Neural progenitor cell (in vitro differentiated cells): ENCODE measurements at regions not wholly inside any gene's neighbourhood (a gene's known extent, or its start where the extent isn't known, plus 50 kb on each side); places are given as distances from the start of the nearest gene placed in this dataset.

ENCODE experiments used
- DNase-seq: peaks from one replicate; pipeline ENCODE4 v3.0.0-alpha.2; 2016; ENCODE audit warnings: low spot score
- H2AFZ ChIP-seq: fragments of 200-600 bp; sonication (generic); replicated peaks from 2 replicates; pipeline ENCODE4 v1.6.1; 2016; ENCODE audit warnings: antibody characterized with exemption
- H3F3A ChIP-seq: fragments of 200-600 bp; sonication (generic); 2 replicates; pipeline ENCODE4 v1.6.1; 2016; ENCODE audit warnings: antibody characterized with exemption, low read depth
- H3K27ac ChIP-seq: fragments of 200-600 bp; sonication (generic); 2 replicates; pipeline ENCODE4 v1.5.1; 2016; ENCODE audit warnings: mild to moderate bottlenecking
- H3K27me3 ChIP-seq: fragments of 200-600 bp; sonication (generic); 2 replicates; pipeline ENCODE4 v1.6.1; 2016; ENCODE audit warnings: mild to moderate bottlenecking, moderate library complexity
- H3K36me3 ChIP-seq: fragments of 200-600 bp; sonication (generic); 2 replicates; pipeline ENCODE4 v1.5.1; 2016
- H3K4me1 ChIP-seq: fragments of 200-600 bp; sonication (generic); 2 replicates; pipeline ENCODE4 v1.6.1; 2016; ENCODE audit warnings: mixed run types
- H3K4me2 ChIP-seq: fragments of 200-600 bp; sonication (generic); 2 replicates; pipeline ENCODE4 v1.6.1; 2016
- H3K4me3 ChIP-seq: fragments of 200-600 bp; sonication (generic); 2 replicates; pipeline ENCODE4 v1.5.1; 2016
- H3K79me2 ChIP-seq: fragments of 200-600 bp; sonication (generic); 2 replicates; pipeline ENCODE4 v1.6.1; 2016; ENCODE audit warnings: low read depth
- H3K9ac ChIP-seq: fragments of 200-600 bp; sonication (generic); 2 replicates; pipeline ENCODE4 v1.6.1; 2016
- H3K9me3 ChIP-seq: fragments of 200-600 bp; sonication (generic); 2 replicates; pipeline ENCODE4 v1.5.1; 2016; ENCODE audit warnings: low read depth
- H4K20me1 ChIP-seq: fragments of 200-600 bp; sonication (generic); 2 replicates; pipeline ENCODE4 v1.6.1; 2016; ENCODE audit warnings: low read depth
- H3K27ac Mint-ChIP-seq: 3 replicates; pipeline ENCODE4 v1.8.0; 2021; ENCODE audit warnings: mixed read lengths
- H3K27me3 Mint-ChIP-seq: 2 replicates; pipeline ENCODE4 v1.8.0; 2022; ENCODE audit warnings: low read depth, mild to moderate bottlenecking, inconsistent platforms, moderate library complexity, mixed read lengths; ENCODE audit not compliant: insufficient read depth
- H3K36me3 Mint-ChIP-seq: 3 replicates; pipeline ENCODE4 v1.8.0; 2021; ENCODE audit warnings: mixed read lengths
- H3K4me1 Mint-ChIP-seq: 3 replicates; pipeline ENCODE4 v1.8.0; 2021; ENCODE audit warnings: mixed read lengths
- H3K4me3 Mint-ChIP-seq: 3 replicates; pipeline ENCODE4 v1.8.0; 2021; ENCODE audit warnings: mild to moderate bottlenecking, moderate library complexity, mixed read lengths
- H3K9me3 Mint-ChIP-seq: 3 replicates; pipeline ENCODE4 v1.8.0; 2020; ENCODE audit warnings: mixed read lengths
- CTCF ChIP-seq: fragments of 200-600 bp; sonication (generic); IDR thresholded peaks from 2 replicates; pipeline ENCODE4 v1.5.1; 2017; ENCODE audit warnings: antibody characterized with exemption, mild to moderate bottlenecking
- EZH2 ChIP-seq: fragments of 200-600 bp; sonication (generic); IDR thresholded peaks from 2 replicates; pipeline ENCODE4 v1.6.1; 2017; ENCODE audit warnings: antibody characterized with exemption, mild to moderate bottlenecking, moderate library complexity
- EZH2phosphoT487 ChIP-seq: fragments of 200-600 bp; sonication (generic); IDR thresholded peaks from 2 replicates; pipeline ENCODE4 v1.6.1; 2017; ENCODE audit warnings: antibody characterized with exemption

- H3K9me3 Mint-ChIP-seq, result no peaks in the 10 kb centered on the region
- no peaks in the 10 kb centered on the region for H3F3A ChIP-seq
- no peak overlapping the region for H3K27ac ChIP-seq
- no peak overlapping the region for H3K4me3 ChIP-seq
- TF ChIP-seq EZH2phosphoT487, result no peak
- no peak for TF ChIP-seq CTCF
- no peak for TF ChIP-seq EZH2
- H3K4me2 ChIP-seq, result no peak overlapping the region
- no peaks in the 10 kb centered on the region for H3K36me3 Mint-ChIP-seq
- no peak overlapping the region for H3K27ac Mint-ChIP-seq
- H3K27me3 Mint-ChIP-seq, result no peaks in the 10 kb centered on the region
- H4K20me1 ChIP-seq, result no peaks in the 10 kb centered on the region
- H3K9ac ChIP-seq, result no peak overlapping the region
- H3K4me1 ChIP-seq, result peaks cover 19% of the 10 kb centered on the region
- no peaks in the 10 kb centered on the region for H3K9me3 ChIP-seq
- no peaks in the 10 kb centered on the region for H3K79me2 ChIP-seq
- no peak overlapping the region for H2AFZ ChIP-seq
- no peak for DNase-seq
- H3K27me3 ChIP-seq, result no peaks in the 10 kb centered on the region
- peaks cover 19% of the 10 kb centered on the region for H3K4me1 Mint-ChIP-seq
- H3K36me3 ChIP-seq, result no peaks in the 10 kb centered on the region
- H3K4me3 Mint-ChIP-seq, result no peak overlapping the region
Measured at GRCh38 chr3:152620395-152620794, 214.5 kb upstream of the P2RY1 start.

- Mint-ChIP-seq H3K36me3 (no peaks in the 10 kb centered on the region), H3K9me3 (no peaks in the 10 kb centered on the region), H3K4me1 (peaks cover 19% of the 10 kb centered on the region), H3K27me3 (no peaks in the 10 kb centered on the region), H3K4me3 (no peak overlapping the region), H3K27ac (no peak overlapping the region)
- no peak for TF ChIP-seq EZH2
- no peak for TF ChIP-seq CTCF
- TF ChIP-seq EZH2phosphoT487, result no peak
- Histone ChIP-seq H3K4me2 (no peak overlapping the region), H3K4me1 (peaks cover 19% of the 10 kb centered on the region), H3K9me3 (no peaks in the 10 kb centered on the region), H3F3A (no peaks in the 10 kb centered on the region), H3K4me3 (no peak overlapping the region), H3K79me2 (no peaks in the 10 kb centered on the region), H3K27me3 (no peaks in the 10 kb centered on the region), H4K20me1 (no peaks in the 10 kb centered on the region), H3K27ac (no peak overlapping the region), H2AFZ (peak overlapping the region; percentile 47), H3K36me3 (no peaks in the 10 kb centered on the region), H3K9ac (no peak overlapping the region)
- DNase-seq, result no peak
Measured at GRCh38 chr3:152621006-152621868, 213.7 kb upstream of the P2RY1 start.

- no peaks in the 10 kb centered on the region for H3K79me2 ChIP-seq
- no peak overlapping the region for H3K9ac ChIP-seq
- Mint-ChIP-seq H3K4me3 (no peak overlapping the region), H3K36me3 (no peaks in the 10 kb centered on the region), H3K4me1 (peaks cover 19% of the 10 kb centered on the region), H3K9me3 (no peaks in the 10 kb centered on the region), H3K27ac (no peak overlapping the region), H3K27me3 (no peaks in the 10 kb centered on the region)
- H3K4me1 ChIP-seq, result peaks cover 19% of the 10 kb centered on the region
- no peak for DNase-seq
- no peaks in the 10 kb centered on the region for H3K27me3 ChIP-seq
- H3K4me3 ChIP-seq, result no peak overlapping the region
- H3K27ac ChIP-seq, result no peak overlapping the region
- H3K4me2 ChIP-seq, result no peak overlapping the region
- no peaks in the 10 kb centered on the region for H3F3A ChIP-seq
- TF ChIP-seq EZH2, result no peak
- TF ChIP-seq CTCF, result no peak
- TF ChIP-seq EZH2phosphoT487, result no peak
- H2AFZ ChIP-seq, result no peak overlapping the region
- H3K9me3 ChIP-seq, result no peaks in the 10 kb centered on the region
- no peaks in the 10 kb centered on the region for H4K20me1 ChIP-seq
- no peaks in the 10 kb centered on the region for H3K36me3 ChIP-seq
Measured at GRCh38 chr3:152621967-152622810, 212.7 kb upstream of the P2RY1 start.
